NT2/D1 (cell line): ENCODE measurements at regions not wholly inside any gene's neighbourhood (a gene's known extent, or its start where the extent isn't known, plus 50 kb on each side); places are given as distances from the start of the nearest gene placed in this dataset.
"Not testable (repeated sequence)": the region's sequence is repeated elsewhere in the genome, so short reads cannot be mapped to it uniquely, and the experiment has no call there.

ENCODE experiments used
- YY1 ChIP-seq: IDR thresholded peaks from 2 replicates; pipeline ENCODE4 v1.6.1; 2011; ENCODE audit not compliant: insufficient read length, insufficient read depth
- ZNF274 ChIP-seq: IDR thresholded peaks from 2 replicates; pipeline ENCODE4 v1.6.1; 2011; ENCODE audit warnings: mild to moderate bottlenecking, low read depth, low read length

GRCh38 chr11:71745656-71746055 is 87.3 kb upstream of the DEFB108B start:
- not testable (repeated sequence) for TF ChIP-seq ZNF274, YY1
